ENCODE measurements at regions not wholly inside any gene's neighbourhood (a gene's known extent, or its start where the extent isn't known, plus 50 kb on each side); places are given as distances from the start of the nearest gene placed in this dataset.

DNA sequence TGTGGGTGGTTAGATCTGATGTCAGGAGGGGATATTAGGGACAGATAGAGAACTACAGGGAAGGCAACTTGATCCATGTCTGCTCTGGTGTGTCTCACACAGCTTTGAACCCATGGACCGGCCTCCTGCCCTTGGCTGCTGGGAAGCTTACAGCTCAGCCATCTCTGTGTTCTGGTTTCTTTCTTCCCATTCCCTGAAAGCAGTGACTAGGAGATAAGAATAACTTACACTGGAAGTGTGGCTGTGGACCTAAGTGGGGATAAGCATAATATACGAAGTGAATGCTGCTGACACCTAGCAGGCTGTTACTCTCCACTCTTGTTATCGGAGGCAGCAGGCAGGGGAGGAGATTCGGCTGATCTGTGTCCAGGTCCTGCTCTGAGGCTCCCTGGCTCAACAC is 282.3 kb upstream of the TUT7 start:
- no peak overlapping the region for H3K9ac ChIP-seq (ENCODE audit: insufficient read depth, low read length)
- H3K9me3 ChIP-seq (ENCODE audit: control insufficient read depth, insufficient read depth, low read depth, low read length), result no peaks in the 10 kb centered on the region
- TF ChIP-seq, protein P1, sequence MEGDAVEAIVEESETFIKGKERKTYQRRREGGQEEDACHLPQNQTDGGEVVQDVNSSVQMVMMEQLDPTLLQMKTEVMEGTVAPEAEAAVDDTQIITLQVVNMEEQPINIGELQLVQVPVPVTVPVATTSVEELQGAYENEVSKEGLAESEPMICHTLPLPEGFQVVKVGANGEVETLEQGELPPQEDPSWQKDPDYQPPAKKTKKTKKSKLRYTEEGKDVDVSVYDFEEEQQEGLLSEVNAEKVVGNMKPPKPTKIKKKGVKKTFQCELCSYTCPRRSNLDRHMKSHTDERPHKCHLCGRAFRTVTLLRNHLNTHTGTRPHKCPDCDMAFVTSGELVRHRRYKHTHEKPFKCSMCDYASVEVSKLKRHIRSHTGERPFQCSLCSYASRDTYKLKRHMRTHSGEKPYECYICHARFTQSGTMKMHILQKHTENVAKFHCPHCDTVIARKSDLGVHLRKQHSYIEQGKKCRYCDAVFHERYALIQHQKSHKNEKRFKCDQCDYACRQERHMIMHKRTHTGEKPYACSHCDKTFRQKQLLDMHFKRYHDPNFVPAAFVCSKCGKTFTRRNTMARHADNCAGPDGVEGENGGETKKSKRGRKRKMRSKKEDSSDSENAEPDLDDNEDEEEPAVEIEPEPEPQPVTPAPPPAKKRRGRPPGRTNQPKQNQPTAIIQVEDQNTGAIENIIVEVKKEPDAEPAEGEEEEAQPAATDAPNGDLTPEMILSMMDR (conservative IDR thresholded peaks at IDR 0.05 in 1 of 2, IDR thresholded peaks at IDR 0.05 in 1 of 2; ENCODE audit: low read depth in 1 of 2, low read length in 2 of 2), result no peak
- no peak for TF ChIP-seq EZH2 (IDR thresholded peaks at IDR 0.05; ENCODE audit: low read length, missing control alignments)
- no peaks in the 10 kb centered on the region for H4K20me1 ChIP-seq (ENCODE audit: control insufficient read depth, extremely low read depth, insufficient read depth, low read length)
- no peak overlapping the region for H2AFZ ChIP-seq (ENCODE audit: low read length)
- no peak overlapping the region for H3K4me2 ChIP-seq (ENCODE audit: extremely low read depth, insufficient read depth, low read length)
- H3K4me1 ChIP-seq (ENCODE audit: control insufficient read depth, extremely low read depth, insufficient read depth, low read length), result no peaks in the 10 kb centered on the region
- no peak for DNase-seq (ENCODE audit: low read depth in 2 of 2)
- no peaks in the 10 kb centered on the region for H3K36me3 ChIP-seq (ENCODE audit: control insufficient read depth, insufficient read depth, low read length)
- no peaks in the 10 kb centered on the region for H3K27me3 ChIP-seq (ENCODE audit: control insufficient read depth, insufficient read depth, low read length)
- H3K79me2 ChIP-seq (ENCODE audit: control insufficient read depth, insufficient read depth, low read length), result no peaks in the 10 kb centered on the region
- no peak overlapping the region for H3K4me3 ChIP-seq (replicated peaks in 1 of 4; ENCODE audit: control extremely low read depth in 1 of 4, insufficient read depth in 1 of 4, low read depth in 3 of 4, low read length in 4 of 4)
- H3K27ac ChIP-seq (ENCODE audit: insufficient read depth, low read length), result no peak overlapping the region

DNA sequence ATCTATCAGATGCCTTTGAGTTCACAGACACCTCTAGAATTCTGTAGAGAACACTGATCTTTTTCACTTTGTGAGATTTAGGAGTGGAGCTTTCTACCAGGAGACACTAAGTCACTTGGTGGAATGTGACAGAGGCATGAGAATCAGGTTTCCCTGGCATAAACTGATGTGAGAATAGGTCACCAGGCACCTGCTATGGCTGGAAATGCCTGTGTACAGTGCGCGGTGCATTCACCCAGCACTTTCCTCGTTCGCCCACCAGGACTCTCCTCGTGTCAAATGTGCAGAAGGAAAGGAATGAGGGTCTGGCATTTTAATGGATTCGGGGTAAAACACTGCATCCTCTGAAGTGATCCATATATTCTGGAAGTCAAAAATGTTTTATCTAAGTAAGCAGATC is 281.8 kb upstream of the TUT7 start:
- no peak overlapping the region for H2AFZ ChIP-seq (ENCODE audit: low read length)
- H3K9ac ChIP-seq (ENCODE audit: insufficient read depth, low read length), result no peak overlapping the region
- no peaks in the 10 kb centered on the region for H4K20me1 ChIP-seq (ENCODE audit: control insufficient read depth, extremely low read depth, insufficient read depth, low read length)
- H3K36me3 ChIP-seq (ENCODE audit: control insufficient read depth, insufficient read depth, low read length), result no peaks in the 10 kb centered on the region
- no peak overlapping the region for H3K27ac ChIP-seq (ENCODE audit: insufficient read depth, low read length)
- H3K9me3 ChIP-seq (ENCODE audit: control insufficient read depth, insufficient read depth, low read depth, low read length), result no peaks in the 10 kb centered on the region
- H3K79me2 ChIP-seq (ENCODE audit: control insufficient read depth, insufficient read depth, low read length), result no peaks in the 10 kb centered on the region
- H3K4me2 ChIP-seq (ENCODE audit: extremely low read depth, insufficient read depth, low read length), result no peak overlapping the region
- no peak for DNase-seq (ENCODE audit: low read depth in 2 of 2)
- H3K4me1 ChIP-seq (ENCODE audit: control insufficient read depth, extremely low read depth, insufficient read depth, low read length), result no peaks in the 10 kb centered on the region
- H3K27me3 ChIP-seq (ENCODE audit: control insufficient read depth, insufficient read depth, low read length), result no peaks in the 10 kb centered on the region
- no peak for TF ChIP-seq EZH2 (IDR thresholded peaks at IDR 0.05; ENCODE audit: low read length, missing control alignments)
- TF ChIP-seq, protein P1 (conservative IDR thresholded peaks at IDR 0.05 in 1 of 2, IDR thresholded peaks at IDR 0.05 in 1 of 2; ENCODE audit: low read depth in 1 of 2, low read length in 2 of 2), result no peak
- no peak overlapping the region for H3K4me3 ChIP-seq (replicated peaks in 1 of 4; ENCODE audit: control extremely low read depth in 1 of 4, insufficient read depth in 1 of 4, low read depth in 3 of 4, low read length in 4 of 4)

DNA sequence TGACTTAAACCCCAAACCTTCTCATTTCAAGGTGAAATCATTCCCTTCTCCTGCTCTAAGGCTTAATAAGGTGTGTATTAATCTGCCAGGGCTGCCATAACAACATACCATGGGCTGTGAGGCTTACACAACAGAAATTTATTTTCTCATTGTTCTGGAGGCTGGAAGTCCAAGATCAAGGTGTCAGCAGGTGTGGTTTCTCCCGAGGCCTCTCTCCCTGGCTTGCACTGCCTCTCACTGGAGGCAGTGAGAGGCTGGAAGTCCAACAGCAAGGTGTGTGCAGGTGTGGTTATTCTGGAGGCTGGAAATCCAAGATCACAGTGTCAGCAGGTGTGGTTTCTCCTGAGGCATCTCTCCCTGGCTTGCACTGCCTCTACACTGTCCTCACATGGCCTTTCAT is 280.3 kb upstream of the TUT7 start:
- no peaks in the 10 kb centered on the region for H3K9me3 ChIP-seq (ENCODE audit: control insufficient read depth, insufficient read depth, low read depth, low read length)
- H3K27ac ChIP-seq (ENCODE audit: insufficient read depth, low read length), result no peak overlapping the region
- no peak for DNase-seq (ENCODE audit: low read depth in 2 of 2)

More for the DNA sequence above, 280.3 kb upstream of the TUT7 start:
- Histone ChIP-seq H3K4me1 (ENCODE audit: control insufficient read depth, extremely low read depth, insufficient read depth, low read length) (no peaks in the 10 kb centered on the region), H3K79me2 (ENCODE audit: control insufficient read depth, insufficient read depth, low read length) (no peaks in the 10 kb centered on the region), H3K9ac (ENCODE audit: insufficient read depth, low read length) (no peak overlapping the region), H3K4me2 (ENCODE audit: extremely low read depth, insufficient read depth, low read length) (no peak overlapping the region), H3K4me3 (replicated peaks in 1 of 4; ENCODE audit: control extremely low read depth in 1 of 4, insufficient read depth in 1 of 4, low read depth in 3 of 4, low read length in 4 of 4) (no peak overlapping the region), H3K36me3 (ENCODE audit: control insufficient read depth, insufficient read depth, low read length) (no peaks in the 10 kb centered on the region), H2AFZ (ENCODE audit: low read length) (no peak overlapping the region), H4K20me1 (ENCODE audit: control insufficient read depth, extremely low read depth, insufficient read depth, low read length) (no peaks in the 10 kb centered on the region), H3K27me3 (ENCODE audit: control insufficient read depth, insufficient read depth, low read length) (no peaks in the 10 kb centered on the region)
- TF ChIP-seq, protein P1 (conservative IDR thresholded peaks at IDR 0.05 in 1 of 2, IDR thresholded peaks at IDR 0.05 in 1 of 2; ENCODE audit: low read depth in 1 of 2, low read length in 2 of 2), result no peak
- no peak for TF ChIP-seq EZH2 (IDR thresholded peaks at IDR 0.05; ENCODE audit: low read length, missing control alignments)

Data from fibroblast of lung (primary cell).